Smooth muscle cell (in vitro differentiated cells): ENCODE measurements at regions not wholly inside any gene's neighbourhood (a gene's known extent, or its start where the extent isn't known, plus 50 kb on each side); places are given as distances from the start of the nearest gene placed in this dataset.

Experiments
- DNase-seq: peaks from one replicate; lab custom pipeline; 2025; ENCODE audit not compliant: unreplicated experiment; lab: John Stamatoyannopoulos, UW
- H2AFZ ChIP-seq: fragments of 200-600 bp; sonication (generic); 2 replicates; pipeline ENCODE4 v1.6.0; 2016; ENCODE audit warnings: antibody characterized with exemption, low read depth, mild to moderate bottlenecking
- H3F3A ChIP-seq: fragments of 200-600 bp; sonication (generic); 2 replicates; pipeline ENCODE4 v1.6.0; 2017; ENCODE audit warnings: antibody characterized with exemption, low read depth
- H3K27ac ChIP-seq: fragments of 200-600 bp; sonication (generic); 2 replicates; pipeline ENCODE4 v1.5.1; 2016; ENCODE audit warnings: low read depth, mild to moderate bottlenecking
- H3K27me3 ChIP-seq: fragments of 200-600 bp; sonication (generic); 2 replicates; pipeline ENCODE4 v1.6.1; 2016; ENCODE audit warnings: low read depth, mild to moderate bottlenecking
- H3K36me3 ChIP-seq: fragments of 200-600 bp; sonication (generic); 2 replicates; pipeline ENCODE4 v1.5.1; 2016; ENCODE audit warnings: low read depth
- H3K4me1 ChIP-seq: fragments of 200-600 bp; sonication (generic); 2 replicates; pipeline ENCODE4 v1.5.1; 2016; ENCODE audit warnings: low read depth
- H3K4me2 ChIP-seq: fragments of 200-600 bp; sonication (generic); 2 replicates; pipeline ENCODE4 v1.6.0; 2016; ENCODE audit warnings: mild to moderate bottlenecking
- H3K4me3 ChIP-seq: fragments of 200-600 bp; sonication (generic); 2 replicates; pipeline ENCODE4 v1.5.1; 2016; ENCODE audit warnings: mild to moderate bottlenecking
- H3K79me2 ChIP-seq: fragments of 200-600 bp; sonication (generic); 2 replicates; pipeline ENCODE4 v1.6.0; 2016; ENCODE audit warnings: low read depth, mild to moderate bottlenecking
- H3K9ac ChIP-seq: fragments of 200-600 bp; sonication (generic); 2 replicates; pipeline ENCODE4 v1.6.0; 2016; ENCODE audit warnings: low read depth
- H3K9me3 ChIP-seq: fragments of 200-600 bp; sonication (generic); replicated peaks from 2 replicates; pipeline ENCODE4 v1.5.1; 2016; ENCODE audit warnings: low read depth
- H4K20me1 ChIP-seq: fragments of 200-600 bp; sonication (generic); 2 replicates; pipeline ENCODE4 v1.6.0; 2016; ENCODE audit warnings: low read depth
- WGBS: methylation state at CpG from one replicate; pipeline ENCODE4 v1.1.7; 2016; ENCODE audit warnings: low lambda C conversion rate; 5-methylcytosine and 5-hydroxymethylcytosine counted together
- TF ChIP-seq, protein P1 (sequence below): fragments of 200-600 bp; sonication (generic); IDR thresholded peaks from 2 replicates; pipeline ENCODE4 v1.5.1; 2017; ENCODE audit warnings: borderline replicate concordance, mild to moderate bottlenecking, antibody characterized with exemption; ENCODE audit not compliant: insufficient read depth, poor library complexity, severe bottlenecking

DNA sequence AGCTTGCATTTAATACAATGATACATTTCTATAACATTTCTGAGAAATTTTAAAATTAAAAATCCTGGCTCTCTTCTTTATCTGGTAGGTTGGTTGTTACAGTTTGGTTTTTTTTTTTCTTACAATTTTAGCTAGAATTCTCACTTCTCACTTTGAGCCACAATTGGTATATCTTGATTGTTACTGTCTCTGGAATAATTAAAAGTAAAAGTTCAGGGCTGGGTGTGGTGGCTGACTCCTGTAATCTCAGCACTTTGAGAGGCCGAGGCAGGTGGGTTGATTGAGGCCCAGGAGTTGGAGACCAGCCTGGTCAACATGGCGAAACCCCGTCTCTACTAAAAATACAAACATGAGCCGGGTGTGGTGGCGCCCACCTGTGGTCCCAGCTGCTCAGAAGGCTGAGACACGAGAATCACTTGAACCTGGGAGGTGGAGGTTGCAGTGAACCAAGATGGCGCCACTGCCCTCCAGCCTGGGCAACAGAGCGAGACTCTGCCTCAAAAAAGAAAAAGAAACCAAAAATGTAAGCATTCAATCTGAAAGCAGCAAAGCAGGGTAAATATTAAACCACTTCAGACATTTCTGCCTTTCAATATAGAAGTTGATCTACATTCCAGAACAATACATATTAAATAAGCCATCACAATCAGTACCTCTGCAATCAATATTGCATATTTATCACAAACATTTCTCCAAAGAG lies 88.6 kb upstream of the PFKP start:
- DNase-seq = no peak
- H3F3A ChIP-seq = peaks cover 13% of the 10 kb centered on the region
- H3K27ac ChIP-seq = peak overlapping the region; percentile 91
- H2AFZ ChIP-seq = peak overlapping the region; percentile 44
- peak overlapping the region; percentile 54 for H3K4me2 ChIP-seq
- no peaks in the 10 kb centered on the region for H3K9me3 ChIP-seq
- peaks cover 11% of the 10 kb centered on the region for H3K4me1 ChIP-seq
- 97% methylated on average over 8 of the region's 8 CpGs for WGBS
- no peaks in the 10 kb centered on the region for H4K20me1 ChIP-seq
- TF ChIP-seq, protein P1, sequence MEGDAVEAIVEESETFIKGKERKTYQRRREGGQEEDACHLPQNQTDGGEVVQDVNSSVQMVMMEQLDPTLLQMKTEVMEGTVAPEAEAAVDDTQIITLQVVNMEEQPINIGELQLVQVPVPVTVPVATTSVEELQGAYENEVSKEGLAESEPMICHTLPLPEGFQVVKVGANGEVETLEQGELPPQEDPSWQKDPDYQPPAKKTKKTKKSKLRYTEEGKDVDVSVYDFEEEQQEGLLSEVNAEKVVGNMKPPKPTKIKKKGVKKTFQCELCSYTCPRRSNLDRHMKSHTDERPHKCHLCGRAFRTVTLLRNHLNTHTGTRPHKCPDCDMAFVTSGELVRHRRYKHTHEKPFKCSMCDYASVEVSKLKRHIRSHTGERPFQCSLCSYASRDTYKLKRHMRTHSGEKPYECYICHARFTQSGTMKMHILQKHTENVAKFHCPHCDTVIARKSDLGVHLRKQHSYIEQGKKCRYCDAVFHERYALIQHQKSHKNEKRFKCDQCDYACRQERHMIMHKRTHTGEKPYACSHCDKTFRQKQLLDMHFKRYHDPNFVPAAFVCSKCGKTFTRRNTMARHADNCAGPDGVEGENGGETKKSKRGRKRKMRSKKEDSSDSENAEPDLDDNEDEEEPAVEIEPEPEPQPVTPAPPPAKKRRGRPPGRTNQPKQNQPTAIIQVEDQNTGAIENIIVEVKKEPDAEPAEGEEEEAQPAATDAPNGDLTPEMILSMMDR = no peak
- no peak overlapping the region for H3K4me3 ChIP-seq
- H3K79me2 ChIP-seq = no peaks in the 10 kb centered on the region
- no peaks in the 10 kb centered on the region for H3K36me3 ChIP-seq
- no peaks in the 10 kb centered on the region for H3K27me3 ChIP-seq
- H3K9ac ChIP-seq = no peak overlapping the region

DNA sequence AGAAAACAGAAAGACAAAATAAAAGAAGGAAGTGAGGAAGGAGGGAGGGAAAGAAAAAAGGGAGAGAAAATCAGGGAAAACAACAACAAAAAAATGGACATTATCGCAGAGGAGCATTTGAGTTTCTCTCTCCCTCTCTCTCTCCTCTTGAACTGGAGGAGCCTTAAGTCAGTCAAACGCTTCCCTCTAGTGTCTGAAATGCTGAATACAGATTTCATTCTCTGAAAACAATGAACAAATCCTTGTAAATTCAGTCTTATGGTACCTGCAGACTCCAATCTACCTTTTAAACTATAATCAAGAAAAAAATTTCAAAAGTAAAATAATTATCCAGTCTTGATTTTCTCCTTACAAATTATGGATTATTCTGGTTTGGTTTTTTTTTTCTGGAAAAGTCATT lies 89.2 kb upstream of the PFKP start:
- Histone ChIP-seq H3F3A (peaks cover 13% of the 10 kb centered on the region), H3K9me3 (no peaks in the 10 kb centered on the region), H3K9ac (no peak overlapping the region), H2AFZ (no peak overlapping the region), H3K36me3 (no peaks in the 10 kb centered on the region), H3K4me1 (peaks cover 17% of the 10 kb centered on the region), H4K20me1 (no peaks in the 10 kb centered on the region), H3K27ac (no peak overlapping the region), H3K27me3 (no peaks in the 10 kb centered on the region), H3K4me3 (no peak overlapping the region), H3K4me2 (no peak overlapping the region), H3K79me2 (no peaks in the 10 kb centered on the region)
- TF ChIP-seq, protein P1 = peak; percentile 74
- no peak for DNase-seq
- 27% methylated on average over 2 of the region's 2 CpGs for WGBS

DNA sequence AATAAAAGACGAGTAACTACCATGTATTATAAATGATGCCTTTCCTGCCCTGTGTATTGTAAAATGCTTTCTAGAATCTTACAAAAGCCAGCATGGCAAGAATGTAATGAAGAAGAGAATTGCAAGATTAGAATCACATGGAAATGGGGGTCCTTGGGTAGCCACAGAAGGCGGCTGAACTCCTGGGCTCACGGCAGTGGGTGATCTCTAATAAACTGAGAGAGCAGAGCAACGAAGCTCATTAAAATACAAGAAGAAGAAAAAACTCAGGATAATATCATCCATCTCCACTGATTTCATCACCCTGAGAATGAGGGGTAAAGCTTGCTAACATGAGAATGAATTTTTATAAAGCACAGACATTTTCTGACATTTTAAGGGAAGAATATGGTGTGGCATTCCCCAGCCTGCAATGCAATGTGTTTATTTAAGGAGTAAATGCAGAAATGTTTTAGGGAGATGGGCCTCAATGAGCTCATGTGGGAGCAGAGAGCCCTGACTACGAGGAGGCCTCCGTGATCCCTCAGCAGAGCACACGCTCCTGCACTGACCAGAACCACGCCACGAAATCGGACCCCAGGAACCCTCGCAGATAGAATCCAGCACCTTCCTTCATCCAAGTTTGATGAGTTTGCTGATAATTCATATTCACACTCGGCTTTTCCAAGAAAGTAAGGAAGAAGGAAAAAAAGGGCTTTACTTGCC lies 92.7 kb upstream of the PFKP start:
- no peaks in the 10 kb centered on the region for H3K9me3 ChIP-seq
- H3K79me2 ChIP-seq = no peaks in the 10 kb centered on the region
- no peaks in the 10 kb centered on the region for H3K27me3 ChIP-seq
- H3K36me3 ChIP-seq = no peaks in the 10 kb centered on the region
- WGBS = 84% methylated on average over 12 of the region's 12 CpGs
- no peak overlapping the region for H3K27ac ChIP-seq
- no peak overlapping the region for H2AFZ ChIP-seq
- H3K4me3 ChIP-seq = no peak overlapping the region
- H3K4me1 ChIP-seq = peaks cover 26% of the 10 kb centered on the region
- peaks cover 5% of the 10 kb centered on the region for H3F3A ChIP-seq
- no peak for DNase-seq
- no peak overlapping the region for H3K9ac ChIP-seq
- H4K20me1 ChIP-seq = no peaks in the 10 kb centered on the region
- no peak overlapping the region for H3K4me2 ChIP-seq
- TF ChIP-seq, protein P1 = no peak
